ENCODE measurements at regions not wholly inside any gene's neighbourhood (a gene's known extent, or its start where the extent isn't known, plus 50 kb on each side); places are given as distances from the start of the nearest gene placed in this dataset.
"Not testable (repeated sequence)": the region's sequence is repeated elsewhere in the genome, so short reads cannot be mapped to it uniquely, and the experiment has no call there.

GRCh38 chrX:124256216-124256615 lies 76.2 kb upstream of the TEX13D start:
- Histone ChIP-seq H3K4me1 (ENCODE audit: control insufficient read depth in 3 of 3, insufficient read depth in 3 of 3, low read length in 3 of 3) (peaks cover 0 to 3% (median 0%) of the 10 kb centered on the region in 3 donors), H3K9me3 (ENCODE audit: control insufficient read depth in 3 of 3, low read length in 3 of 3) (no peaks in the 10 kb centered on the region), H3K9ac (ENCODE audit: low read depth in 1 of 3, low read length in 3 of 3) (no peak overlapping the region), H3K27me3 (ENCODE audit: control insufficient read depth in 3 of 3, insufficient read depth in 3 of 3, low read length in 3 of 3) (no peaks in the 10 kb centered on the region), H3K27ac (ENCODE audit: low read depth, low read length) (no peak overlapping the region), H3K36me3 (ENCODE audit: control insufficient read depth in 3 of 3, insufficient read depth in 3 of 3, low read length in 3 of 3) (no peaks in the 10 kb centered on the region), H3K4me3 (ENCODE audit: low read length in 3 of 3) (no peak overlapping the region)

GRCh38 chrX:124256629-124257380 lies 75.7 kb upstream of the TEX13D start:
- Histone ChIP-seq H3K27ac (ENCODE audit: low read depth, low read length) (no peak overlapping the region), H3K4me3 (ENCODE audit: low read length in 3 of 3) (no peak overlapping the region), H3K9me3 (ENCODE audit: control insufficient read depth in 3 of 3, low read length in 3 of 3) (no peaks in the 10 kb centered on the region), H3K4me1 (ENCODE audit: control insufficient read depth in 3 of 3, insufficient read depth in 3 of 3, low read length in 3 of 3) (peaks cover 0 to 3% (median 0%) of the 10 kb centered on the region in 3 donors), H3K27me3 (ENCODE audit: control insufficient read depth in 3 of 3, insufficient read depth in 3 of 3, low read length in 3 of 3) (no peaks in the 10 kb centered on the region), H3K36me3 (ENCODE audit: control insufficient read depth in 3 of 3, insufficient read depth in 3 of 3, low read length in 3 of 3) (no peaks in the 10 kb centered on the region), H3K9ac (ENCODE audit: low read depth in 1 of 3, low read length in 3 of 3) (no peak overlapping the region)

- H3K9me3 ChIP-seq (ENCODE audit: control insufficient read depth in 3 of 3, low read length in 3 of 3) = no peaks in the 10 kb centered on the region
- no peaks in the 10 kb centered on the region for H3K36me3 ChIP-seq (ENCODE audit: control insufficient read depth in 3 of 3, insufficient read depth in 3 of 3, low read length in 3 of 3)
- no peak overlapping the region for H3K9ac ChIP-seq (ENCODE audit: low read depth in 1 of 3, low read length in 3 of 3)
- no peak overlapping the region for H3K4me3 ChIP-seq (ENCODE audit: low read length in 3 of 3)
- H3K4me1 ChIP-seq (ENCODE audit: control insufficient read depth in 3 of 3, insufficient read depth in 3 of 3, low read length in 3 of 3) = peaks cover 0 to 3% (median 0%) of the 10 kb centered on the region in 3 donors
- no peaks in the 10 kb centered on the region for H3K27me3 ChIP-seq (ENCODE audit: control insufficient read depth in 3 of 3, insufficient read depth in 3 of 3, low read length in 3 of 3)
- H3K27ac ChIP-seq (ENCODE audit: low read depth, low read length) = no peak overlapping the region
Observed at GRCh38 chrX:124257924-124258702, 74.3 kb upstream of the TEX13D start.

GRCh38 chrX:124260845-124261244 lies 71.6 kb upstream of the TEX13D start:
- peaks cover 0 to 3% (median 0%) of the 10 kb centered on the region in 3 donors for H3K4me1 ChIP-seq (ENCODE audit: control insufficient read depth in 3 of 3, insufficient read depth in 3 of 3, low read length in 3 of 3)
- no peaks in the 10 kb centered on the region for H3K27me3 ChIP-seq (ENCODE audit: control insufficient read depth in 3 of 3, insufficient read depth in 3 of 3, low read length in 3 of 3)
- no peaks in the 10 kb centered on the region for H3K9me3 ChIP-seq (ENCODE audit: control insufficient read depth in 3 of 3, low read length in 3 of 3)
- H3K9ac ChIP-seq (ENCODE audit: low read depth in 1 of 3, low read length in 3 of 3) = no peak overlapping the region
- H3K27ac ChIP-seq (ENCODE audit: low read depth, low read length) = no peak overlapping the region
- H3K4me3 ChIP-seq (ENCODE audit: low read length in 3 of 3) = no peak overlapping the region
- no peaks in the 10 kb centered on the region for H3K36me3 ChIP-seq (ENCODE audit: control insufficient read depth in 3 of 3, insufficient read depth in 3 of 3, low read length in 3 of 3)

GRCh38 chrX:124263743-124264142 lies 68.7 kb upstream of the TEX13D start:
- Histone ChIP-seq H3K27me3 (ENCODE audit: control insufficient read depth in 3 of 3, insufficient read depth in 3 of 3, low read length in 3 of 3) (no peaks in the 10 kb centered on the region), H3K4me1 (ENCODE audit: control insufficient read depth in 3 of 3, insufficient read depth in 3 of 3, low read length in 3 of 3) (no peaks in the 10 kb centered on the region), H3K36me3 (ENCODE audit: control insufficient read depth in 3 of 3, insufficient read depth in 3 of 3, low read length in 3 of 3) (no peaks in the 10 kb centered on the region), H3K4me3 (ENCODE audit: low read length in 3 of 3) (no peak overlapping the region), H3K27ac (ENCODE audit: low read depth, low read length) (no peak overlapping the region), H3K9me3 (ENCODE audit: control insufficient read depth in 3 of 3, low read length in 3 of 3) (no peaks in the 10 kb centered on the region), H3K9ac (ENCODE audit: low read depth in 1 of 3, low read length in 3 of 3) (no peak overlapping the region)

DNA sequence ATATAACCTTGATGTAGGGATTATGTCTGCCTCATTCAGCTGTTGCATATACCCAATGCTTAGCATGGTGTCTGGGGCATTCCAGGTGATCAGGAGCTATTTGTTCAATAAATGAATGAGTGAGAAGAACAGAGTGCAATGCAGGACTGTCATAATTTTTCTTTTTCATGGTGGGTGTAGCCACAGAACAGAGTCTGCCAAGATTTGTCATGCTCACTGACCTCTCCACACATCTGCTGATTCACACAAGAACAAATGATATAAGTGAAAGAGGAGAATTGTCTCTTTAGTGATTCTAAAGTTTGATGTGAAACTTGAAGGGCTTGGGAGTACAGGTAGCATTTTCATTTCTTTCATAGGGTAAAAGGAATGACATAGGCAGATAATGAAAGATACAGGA lies 64.4 kb upstream of the TEX13D start:
- H3K4me3 ChIP-seq (ENCODE audit: low read length in 3 of 3) = no peak overlapping the region
- no peak overlapping the region for H3K27ac ChIP-seq (ENCODE audit: low read depth, low read length)
- no peak overlapping the region for H3K9ac ChIP-seq (ENCODE audit: low read depth in 1 of 3, low read length in 3 of 3)
- no peaks in the 10 kb centered on the region for H3K4me1 ChIP-seq (ENCODE audit: control insufficient read depth in 3 of 3, insufficient read depth in 3 of 3, low read length in 3 of 3)
- no peaks in the 10 kb centered on the region for H3K27me3 ChIP-seq (ENCODE audit: control insufficient read depth in 3 of 3, insufficient read depth in 3 of 3, low read length in 3 of 3)
- no peaks in the 10 kb centered on the region for H3K36me3 ChIP-seq (ENCODE audit: control insufficient read depth in 3 of 3, insufficient read depth in 3 of 3, low read length in 3 of 3)
- H3K9me3 ChIP-seq (ENCODE audit: control insufficient read depth in 3 of 3, low read length in 3 of 3) = no peaks in the 10 kb centered on the region

DNA sequence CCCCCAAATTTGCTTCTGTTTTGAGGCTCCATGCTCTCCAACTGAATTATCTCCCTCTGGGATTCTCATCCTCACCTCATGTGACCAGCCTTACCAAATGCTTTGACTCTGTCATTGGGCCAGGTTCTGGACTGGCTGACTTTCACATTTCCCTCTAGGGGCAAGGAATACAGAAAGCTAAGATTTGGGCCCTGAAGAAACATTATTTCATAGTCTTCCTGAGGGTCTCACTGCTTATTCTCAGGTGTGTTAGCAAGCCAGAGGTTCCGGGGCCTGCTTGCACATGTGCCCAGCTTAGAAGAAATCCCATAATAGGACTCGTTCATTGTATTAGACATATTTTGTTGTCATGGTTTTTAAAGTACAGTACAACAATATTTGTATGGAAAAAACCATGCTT lies 62.6 kb upstream of the TEX13D start:
- H3K4me3 ChIP-seq (ENCODE audit: low read length in 3 of 3) = no peak overlapping the region
- no peaks in the 10 kb centered on the region for H3K27me3 ChIP-seq (ENCODE audit: control insufficient read depth in 3 of 3, insufficient read depth in 3 of 3, low read length in 3 of 3)
- no peak overlapping the region for H3K9ac ChIP-seq (ENCODE audit: low read depth in 1 of 3, low read length in 3 of 3)
- H3K27ac ChIP-seq (ENCODE audit: low read depth, low read length) = no peak overlapping the region
- no peaks in the 10 kb centered on the region for H3K36me3 ChIP-seq (ENCODE audit: control insufficient read depth in 3 of 3, insufficient read depth in 3 of 3, low read length in 3 of 3)
- H3K9me3 ChIP-seq (ENCODE audit: control insufficient read depth in 3 of 3, low read length in 3 of 3) = no peaks in the 10 kb centered on the region
- H3K4me1 ChIP-seq (ENCODE audit: control insufficient read depth in 3 of 3, insufficient read depth in 3 of 3, low read length in 3 of 3) = no peaks in the 10 kb centered on the region

DNA sequence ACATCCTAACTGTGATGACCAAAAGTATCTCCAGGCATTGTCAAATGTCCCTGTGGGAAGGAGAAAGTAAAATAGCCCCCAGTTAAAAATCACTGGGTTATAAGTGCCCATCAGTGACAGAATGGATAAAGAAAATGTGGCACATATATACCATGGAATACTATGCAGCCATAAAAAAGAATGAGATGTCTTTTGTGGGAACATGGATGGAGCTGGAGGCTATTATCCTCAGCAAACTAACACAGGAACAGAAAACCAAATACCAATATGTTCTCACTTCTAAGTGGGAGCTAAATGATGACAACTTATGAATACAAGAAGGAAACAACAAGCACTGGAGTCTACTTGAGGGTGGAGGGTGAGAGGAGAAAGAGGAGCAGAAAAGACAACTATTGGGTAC lies 60.9 kb upstream of the TEX13D start:
- H3K27ac ChIP-seq (ENCODE audit: low read depth, low read length); H3K9me3 ChIP-seq (ENCODE audit: control insufficient read depth in 3 of 3, low read length in 3 of 3); H3K4me3 ChIP-seq (ENCODE audit: low read length in 3 of 3); H3K4me1 ChIP-seq (ENCODE audit: control insufficient read depth in 3 of 3, insufficient read depth in 3 of 3, low read length in 3 of 3); H3K9ac ChIP-seq (ENCODE audit: low read depth in 1 of 3, low read length in 3 of 3); H3K27me3 ChIP-seq (ENCODE audit: control insufficient read depth in 3 of 3, insufficient read depth in 3 of 3, low read length in 3 of 3); H3K36me3 ChIP-seq (ENCODE audit: control insufficient read depth in 3 of 3, insufficient read depth in 3 of 3, low read length in 3 of 3): not testable (repeated sequence)

DNA sequence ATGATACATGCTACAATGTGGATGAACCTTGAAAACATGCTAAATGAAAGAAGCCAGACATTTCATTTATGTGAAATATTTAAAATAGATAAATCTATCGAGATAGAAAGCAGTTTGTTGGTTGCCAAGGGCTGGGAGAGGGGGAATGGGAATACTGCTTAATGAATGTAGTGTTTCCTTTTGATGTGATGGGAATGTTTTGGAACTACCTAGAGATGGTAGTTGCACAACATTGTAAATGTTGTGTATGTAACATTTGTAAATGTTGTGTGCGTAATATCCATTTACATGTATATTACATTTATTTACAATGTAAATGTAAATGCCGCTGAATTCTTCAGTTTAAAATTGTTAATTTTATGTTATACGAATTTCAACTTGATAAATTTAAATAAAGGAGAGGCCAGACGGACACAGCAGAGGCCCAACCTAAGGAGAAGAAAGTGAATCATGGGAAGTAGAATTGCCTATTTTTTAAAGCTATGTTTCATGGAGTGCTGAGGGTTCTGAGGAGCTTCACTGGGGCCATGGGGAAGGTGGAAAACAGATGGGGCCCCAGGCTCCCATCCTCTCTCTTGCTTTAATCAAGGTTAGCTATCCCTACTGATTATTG lies 60.0 kb upstream of the TEX13D start:
- Histone ChIP-seq H3K4me1 (ENCODE audit: control insufficient read depth in 3 of 3, insufficient read depth in 3 of 3, low read length in 3 of 3) (peaks cover 0 to 2% (median 0%) of the 10 kb centered on the region in 3 donors), H3K9me3 (ENCODE audit: control insufficient read depth in 3 of 3, low read length in 3 of 3) (no peaks in the 10 kb centered on the region), H3K27ac (ENCODE audit: low read depth, low read length) (no peak overlapping the region), H3K27me3 (ENCODE audit: control insufficient read depth in 3 of 3, insufficient read depth in 3 of 3, low read length in 3 of 3) (no peaks in the 10 kb centered on the region), H3K4me3 (ENCODE audit: low read length in 3 of 3) (no peak overlapping the region), H3K36me3 (ENCODE audit: control insufficient read depth in 3 of 3, insufficient read depth in 3 of 3, low read length in 3 of 3) (no peaks in the 10 kb centered on the region), H3K9ac (ENCODE audit: low read depth in 1 of 3, low read length in 3 of 3) (no peak overlapping the region)
